HG02678 (cell line): ENCODE measurements at regions not wholly inside any gene's neighbourhood (a gene's known extent, or its start where the extent isn't known, plus 50 kb on each side); places are given as distances from the start of the nearest gene placed in this dataset.
A peak's percentile ranks its signal among the peaks of the same experiment; 100 is the strongest.
"Not testable (repeated sequence)": the region's sequence is repeated elsewhere in the genome, so short reads cannot be mapped to it uniquely, and the experiment has no call there.

Source experiments
- ATAC-seq: cut with Tn5 transposase; IDR thresholded peaks from one replicate; pipeline ENCODE4 v1.9.1; 2021; ENCODE audit warnings: mild to moderate bottlenecking, moderate library complexity; ENCODE audit not compliant: unreplicated experiment

- not testable (repeated sequence) for ATAC-seq
Observed at GRCh38 chrX:140074851-140075250, 109.5 kb upstream of the CXorf66 start.

- ATAC-seq: no peak
Observed at GRCh38 chrX:140071037-140071436, 105.7 kb upstream of the CXorf66 start.

GRCh38 chrX:140065961-140066662 is 100.8 kb upstream of the CXorf66 start:
- no peak for ATAC-seq

GRCh38 chrX:140064993-140065392 is 99.7 kb upstream of the CXorf66 start:
- ATAC-seq: no peak

GRCh38 chrX:140057001-140057411 is 91.7 kb upstream of the CXorf66 start:
- peak; percentile 84 for ATAC-seq

GRCh38 chrX:140053846-140054245 is 88.5 kb upstream of the CXorf66 start:
- no peak for ATAC-seq

GRCh38 chrX:140050906-140051305 is 85.6 kb upstream of the CXorf66 start:
- ATAC-seq: no peak

- no peak for ATAC-seq
Observed at GRCh38 chrX:140040386-140040785, 75.1 kb upstream of the CXorf66 start.

- no peak for ATAC-seq
Observed at GRCh38 chrX:140038842-140039241, 73.5 kb upstream of the CXorf66 start.

GRCh38 chrX:140034916-140035315 is 69.6 kb upstream of the CXorf66 start:
- ATAC-seq: no peak

- no peak for ATAC-seq
Observed at GRCh38 chrX:140022482-140022881, 57.2 kb upstream of the CXorf66 start.

GRCh38 chrX:140019134-140019533 is 53.8 kb upstream of the CXorf66 start:
- ATAC-seq: not testable (repeated sequence)
